Mesenteric fat pad (tissue), 1 donor: ENCODE measurements at regions not wholly inside any gene's neighbourhood (a gene's known extent, or its start where the extent isn't known, plus 50 kb on each side); places are given as distances from the start of the nearest gene placed in this dataset.

Experiments
- DNase-seq: peaks from one replicate; pipeline ENCODE4 v3.0.0-alpha.2; 2020; ENCODE audit warnings: low spot score
- donor health status: DM: yes; HTN: yes; CAD: no.

DNA sequence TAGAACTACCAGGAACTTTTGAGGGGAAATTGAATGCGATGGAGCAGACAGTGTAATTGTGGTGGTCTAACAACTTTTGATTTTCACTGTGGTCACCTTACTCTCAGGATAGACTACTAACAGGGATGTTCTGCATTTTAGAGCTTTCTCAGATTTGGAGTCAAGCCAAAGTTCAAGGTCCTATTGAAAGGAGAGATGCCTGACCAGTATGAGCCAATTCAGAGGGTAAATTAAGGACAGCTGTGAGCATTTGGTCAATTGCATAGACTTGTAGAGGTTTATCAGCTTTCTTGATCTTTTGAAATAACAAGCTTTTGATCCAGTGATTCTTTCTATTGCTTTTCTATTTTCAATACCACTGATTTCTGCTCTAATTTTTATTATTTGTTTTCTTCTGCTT, 1095.7 kb upstream of the CNTNAP5 start:
- no peak for DNase-seq

DNA sequence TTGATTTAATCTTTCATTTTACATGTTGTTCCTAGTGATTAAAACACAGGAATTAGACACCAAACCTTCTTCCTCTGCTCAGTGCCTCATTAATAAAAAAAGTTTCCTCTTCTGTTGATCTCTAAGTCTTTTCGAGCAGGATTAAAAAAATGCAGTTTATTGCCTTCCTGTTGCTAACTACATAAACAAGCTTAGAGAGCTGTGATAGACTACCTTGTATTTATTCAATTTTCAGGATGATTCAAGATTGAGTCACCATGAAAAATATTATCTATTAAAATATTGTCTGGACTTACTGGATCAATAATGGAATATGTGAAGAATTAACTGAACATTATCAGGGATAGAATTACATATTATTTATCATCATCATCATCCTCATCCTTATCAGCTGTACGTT, 1089.6 kb upstream of the CNTNAP5 start:
- DNase-seq: no peak

GRCh38 chr2:122939796-122940195, 1085.3 kb upstream of the CNTNAP5 start:
- no peak for DNase-seq

DNA sequence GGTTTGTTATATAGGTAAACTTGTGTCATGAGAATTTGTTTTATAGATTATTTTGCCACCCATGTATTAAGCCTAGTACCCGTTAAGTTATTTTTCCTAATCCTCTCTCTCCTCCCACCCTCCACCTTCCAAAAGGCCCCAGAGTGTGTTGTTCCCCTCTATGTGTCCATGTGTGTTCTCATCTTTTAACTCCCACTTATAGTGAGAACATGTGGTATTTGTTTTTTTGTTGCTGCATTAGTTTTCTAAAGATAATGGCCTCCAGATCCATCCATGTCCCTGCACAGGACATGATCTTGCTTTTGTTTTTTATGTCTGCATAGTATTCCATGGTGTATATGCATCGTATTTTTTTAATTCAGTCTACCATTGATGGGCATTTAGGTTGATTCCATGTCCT, 1075.6 kb upstream of the CNTNAP5 start:
- no peak for DNase-seq

GRCh38 chr2:122955776-122956175, 1069.3 kb upstream of the CNTNAP5 start:
- DNase-seq: no peak

GRCh38 chr2:122960759-122961641, 1064.1 kb upstream of the CNTNAP5 start:
- no peak for DNase-seq

GRCh38 chr2:122966461-122966860, 1058.6 kb upstream of the CNTNAP5 start:
- DNase-seq: no peak

DNA sequence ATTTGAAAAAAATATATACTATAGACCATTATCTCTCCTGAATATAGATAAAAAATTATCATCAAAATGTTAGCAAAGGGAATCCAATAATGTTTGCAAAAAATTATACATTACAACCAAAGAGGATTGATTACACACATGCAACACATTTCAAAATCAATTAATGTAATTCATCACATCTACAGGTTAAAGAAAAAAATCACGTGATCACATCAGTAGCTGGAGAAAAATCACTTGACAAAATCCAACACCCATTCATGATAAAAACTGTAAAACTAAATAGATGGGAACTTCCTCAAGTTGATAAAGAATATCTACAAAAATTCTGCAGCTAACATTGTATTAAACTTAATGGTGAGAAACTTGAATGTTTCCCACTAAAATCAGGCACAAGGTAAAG, 1047.5 kb upstream of the CNTNAP5 start:
- no peak for DNase-seq

DNA sequence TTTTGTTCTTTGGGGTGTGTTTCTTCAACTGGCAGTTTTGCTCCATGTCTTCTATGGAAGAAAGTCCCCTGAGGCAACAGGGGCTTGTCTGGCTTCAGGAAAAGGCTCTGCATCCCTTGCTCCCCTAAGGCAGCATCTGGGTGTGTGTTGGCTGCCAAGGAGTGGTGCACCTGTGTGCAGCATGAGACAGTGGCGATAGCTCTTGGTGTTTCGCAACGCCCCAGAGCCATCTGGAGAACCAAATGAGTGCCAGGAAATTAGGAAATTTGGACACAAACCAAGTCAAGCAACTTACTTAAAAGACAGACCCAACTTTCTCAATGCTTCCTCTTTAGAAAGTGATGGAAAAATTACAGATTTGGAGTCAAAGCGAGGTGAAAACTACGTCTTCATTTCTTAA, 1044.4 kb upstream of the CNTNAP5 start:
- no peak for DNase-seq

DNA sequence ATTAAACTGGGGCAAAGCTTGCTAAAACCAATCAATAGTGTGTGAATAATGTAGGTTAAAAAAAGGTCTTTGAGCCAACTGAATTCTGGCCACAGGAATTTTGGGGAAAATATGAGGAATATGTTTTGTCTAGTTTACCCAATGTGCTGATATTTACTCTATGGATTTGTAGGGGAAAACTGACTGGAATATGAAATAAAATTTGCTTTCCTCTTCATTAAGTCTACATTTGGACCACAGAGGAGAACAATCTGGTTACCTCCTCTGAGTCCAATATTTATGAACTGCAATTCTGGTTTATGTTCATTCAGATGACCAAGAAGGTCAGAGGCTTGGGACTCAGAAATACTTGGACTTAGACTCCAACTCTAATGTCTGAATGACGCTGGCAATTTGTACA, 1042.2 kb upstream of the CNTNAP5 start:
- DNase-seq: no peak

DNA sequence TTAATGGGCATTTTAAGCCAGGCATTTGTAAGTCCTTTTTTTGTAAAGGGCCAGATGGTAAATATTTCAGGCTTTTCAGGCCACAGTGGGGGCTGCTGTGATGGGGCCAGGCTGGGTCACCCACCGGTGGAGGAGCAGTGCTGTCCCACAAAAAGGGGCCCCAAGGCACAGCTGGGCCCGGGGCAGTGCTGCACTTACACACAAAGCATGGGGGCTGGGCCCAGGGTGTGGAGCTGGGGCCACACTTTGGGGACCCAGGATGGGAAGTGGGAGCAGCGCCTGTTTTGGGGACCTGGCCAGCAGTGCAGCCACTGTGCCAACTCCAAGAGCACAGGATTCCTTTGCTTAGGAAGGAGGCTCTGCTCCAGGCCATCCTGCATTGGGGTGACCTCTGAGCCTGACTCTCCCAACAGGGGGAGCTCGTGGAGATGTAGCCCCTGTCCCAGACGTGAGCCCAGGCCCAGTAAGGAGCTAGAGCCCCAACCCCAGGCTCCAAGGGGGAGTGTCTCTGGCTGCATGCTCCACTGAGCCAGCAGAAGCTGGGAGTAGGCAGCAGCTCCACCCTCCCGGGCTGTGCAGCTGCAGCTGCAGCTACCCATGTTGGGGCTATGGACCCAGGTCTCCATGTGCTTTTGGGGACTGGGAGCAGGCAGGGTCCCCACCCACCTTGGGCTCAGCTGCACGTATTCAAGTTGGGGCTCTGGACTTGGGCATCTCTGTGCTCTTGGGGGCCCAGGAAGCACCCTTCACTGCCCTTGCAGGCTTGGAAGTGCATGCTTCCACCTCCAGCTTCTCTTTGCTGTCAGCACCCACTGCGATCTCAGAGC, 1036.5 kb upstream of the CNTNAP5 start:
- DNase-seq: peak; percentile 77

- DNase-seq: no peak
These were observed 1031.5 kb upstream of the CNTNAP5 start for GRCh38 chr2:122993592-122993991.

DNA sequence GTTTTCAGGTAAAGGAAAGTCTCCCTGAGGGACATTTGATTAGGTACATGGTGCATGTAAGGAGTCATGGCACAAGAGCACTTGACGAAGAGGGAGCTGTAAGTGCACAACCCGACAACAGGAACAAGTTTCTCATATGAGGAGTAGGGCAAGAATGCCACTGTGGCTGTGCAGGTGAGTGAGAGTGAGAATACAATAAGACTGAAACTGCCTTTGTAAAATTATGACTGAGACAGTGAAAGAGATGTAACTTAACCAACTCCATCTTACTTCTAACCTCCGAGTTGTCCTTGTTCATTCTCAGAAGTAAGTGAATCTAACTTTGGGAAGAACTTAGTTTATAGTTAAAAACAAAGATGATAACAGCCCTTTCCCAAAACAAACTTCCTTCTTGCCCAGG, 1025.8 kb upstream of the CNTNAP5 start:
- DNase-seq: no peak

DNA sequence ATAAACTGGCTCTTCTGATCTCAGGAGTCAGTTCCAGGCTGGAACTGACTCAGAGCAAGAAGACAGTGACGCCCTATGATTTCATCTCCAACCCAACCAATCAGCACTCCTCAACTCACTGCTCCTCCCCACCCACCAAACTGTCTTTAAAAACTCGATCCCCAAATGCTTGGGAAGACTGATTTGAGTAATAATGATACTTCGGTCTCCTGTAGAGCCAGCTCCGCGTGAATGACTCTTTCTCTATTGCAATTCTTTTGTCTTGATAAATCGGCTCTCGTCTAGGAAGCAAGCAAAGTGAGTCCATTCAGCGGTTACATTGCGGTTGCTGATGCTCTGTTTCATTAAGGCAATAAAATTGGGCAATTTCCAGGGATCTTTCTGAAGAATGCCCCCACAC, 1025.3 kb upstream of the CNTNAP5 start:
- no peak for DNase-seq

DNA sequence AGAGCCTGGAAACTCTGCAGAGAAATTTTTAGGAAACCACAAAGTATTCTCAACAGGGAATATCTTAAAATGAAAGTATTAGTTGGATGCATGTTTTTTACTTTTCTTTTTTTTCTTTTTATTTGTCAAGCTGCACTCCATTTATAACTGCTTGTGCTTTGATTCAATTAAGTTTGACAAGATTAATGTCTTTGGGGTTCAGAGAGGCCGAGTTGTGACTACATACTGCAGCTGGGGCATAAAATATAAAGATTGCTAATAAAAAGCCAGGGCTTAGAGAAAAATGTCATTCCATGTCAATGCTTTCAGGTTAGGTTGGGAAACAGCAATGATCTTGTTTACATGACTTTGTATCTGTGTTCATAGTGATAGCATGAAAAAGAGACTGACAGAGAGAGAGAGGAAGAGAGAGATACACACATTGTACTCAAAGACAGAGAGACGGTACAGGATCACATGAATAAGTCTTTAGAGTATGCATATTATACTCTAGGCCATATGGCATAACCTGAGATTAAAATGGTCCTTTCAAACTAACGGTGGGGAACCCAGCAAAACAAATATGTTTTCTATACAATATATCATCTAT, 1022.3 kb upstream of the CNTNAP5 start:
- no peak for DNase-seq

- no peak for DNase-seq
These were observed 1009.9 kb upstream of the CNTNAP5 start for GRCh38 chr2:123015186-123015585.

- no peak for DNase-seq
These were observed 989.5 kb upstream of the CNTNAP5 start for GRCh38 chr2:123035541-123035940.

DNA sequence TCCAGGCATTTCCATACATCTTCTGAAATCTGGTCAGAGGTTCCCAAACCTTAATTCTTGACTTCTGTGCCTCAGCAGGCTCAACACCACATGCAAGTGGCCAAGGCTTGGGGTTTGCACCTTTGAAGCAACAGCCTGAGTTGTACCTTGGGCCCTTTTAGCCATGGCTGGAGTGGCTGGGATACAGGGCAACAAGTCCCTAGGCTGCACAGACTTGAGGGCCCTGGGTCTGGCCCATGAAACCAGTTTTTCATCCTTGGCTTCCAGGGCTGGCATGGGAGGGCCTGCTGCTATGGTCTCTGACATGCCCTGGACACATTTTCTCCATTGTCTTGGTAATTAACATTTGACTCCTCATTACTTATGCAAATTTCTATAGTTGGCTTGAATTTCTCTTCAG, 988.8 kb upstream of the CNTNAP5 start:
- DNase-seq: no peak

DNA sequence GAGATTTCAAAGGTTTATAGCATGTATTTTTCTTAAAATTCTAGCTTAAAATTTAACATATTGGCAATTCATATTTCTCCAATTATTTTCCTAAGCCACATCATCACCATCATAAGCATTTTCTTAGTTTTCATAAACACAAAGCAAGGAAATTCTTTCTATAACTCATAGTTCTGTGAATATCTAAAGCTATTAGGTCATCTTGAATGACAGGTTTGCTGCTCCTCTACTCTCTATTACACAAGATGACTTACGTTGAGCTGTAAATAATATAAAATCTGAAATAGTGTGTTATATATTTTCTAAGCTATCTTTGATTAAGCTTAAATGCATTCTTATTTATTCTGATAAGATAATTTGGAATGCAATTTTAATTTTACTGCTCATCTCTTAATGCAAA, 984.6 kb upstream of the CNTNAP5 start:
- DNase-seq: no peak

DNA sequence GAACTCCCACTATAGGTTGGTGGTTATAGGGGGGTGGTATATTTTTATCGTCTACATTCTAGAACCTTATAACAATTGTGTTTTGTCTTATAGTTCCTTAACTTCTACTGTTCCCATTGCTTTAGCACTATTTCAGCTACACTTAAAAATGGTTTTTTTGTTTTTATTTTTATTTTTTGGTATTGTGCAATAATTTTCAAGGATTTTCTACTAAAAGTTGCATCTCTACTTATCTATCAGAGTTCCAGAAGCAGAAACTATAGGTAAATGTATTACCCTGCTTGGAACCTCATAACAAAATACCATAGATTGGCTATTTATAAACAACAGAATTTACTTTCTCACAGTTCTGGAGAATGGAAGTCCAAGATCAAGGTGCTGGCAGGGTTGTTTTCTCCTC, 981.6 kb upstream of the CNTNAP5 start:
- no peak for DNase-seq

GRCh38 chr2:123045713-123046112, 979.4 kb upstream of the CNTNAP5 start:
- DNase-seq: no peak

GRCh38 chr2:123047186-123047585, 977.9 kb upstream of the CNTNAP5 start:
- DNase-seq: no peak
